H1 (cell line): ENCODE measurements at regions not wholly inside any gene's neighbourhood (a gene's known extent, or its start where the extent isn't known, plus 50 kb on each side); places are given as distances from the start of the nearest gene placed in this dataset.

Experiments
- CTCF ChIA-PET: fragments of 300-600 bp; sonication (Branson Sonifier 250); formaldehyde crosslinking; loops from one replicate; lab custom pipeline; 2021; ENCODE audit not compliant: partially characterized antibody; lab: Charles Lee
- POLR2A ChIA-PET: fragments of 300-600 bp; sonication (Branson Sonifier 250); formaldehyde crosslinking; loops from one replicate; lab custom pipeline; 2021; ENCODE audit warnings: inconsistent platforms; ENCODE audit not compliant: partially characterized antibody; lab: Charles Lee
- DNase-seq, 2 experiments: peaks; one replicate each; pipeline versions ENCODE4 v3.0.0 to v3.0.0-alpha.2; 2010 to 2022; ENCODE audit warnings: low spot score in 2 of 2, low read depth in 1 of 2, mixed read lengths in 1 of 2
- FAIRE-seq: peaks from 2 replicates; lab custom pipeline; 2011; peaks lifted over from hg19 to GRCh38; lab: Jason Lieb, UNC
- H2AFZ ChIP-seq: 2 replicates; pipeline ENCODE4 v1.8.1; 2012; ENCODE audit warnings: low read length, inconsistent platforms
- H2AK5ac ChIP-seq: 2 replicates; pipeline ENCODE4 v1.6.1; 2013; ENCODE audit warnings: low read depth, low read length
- H2BK120ac ChIP-seq: replicated peaks from 2 replicates; pipeline ENCODE3; 2013; ENCODE audit warnings: low read depth, low read length, inconsistent platforms
- H2BK12ac ChIP-seq: 2 replicates; pipeline ENCODE4 v1.6.1; 2013; ENCODE audit warnings: low read depth, low read length
- H2BK15ac ChIP-seq: 2 replicates; pipeline ENCODE4 v1.6.1; 2013; ENCODE audit warnings: low read length
- H2BK20ac ChIP-seq: 2 replicates; pipeline ENCODE4 v1.6.1; 2013; ENCODE audit warnings: low read length
- H2BK5ac ChIP-seq: 2 replicates; pipeline ENCODE4 v1.6.1; 2013; ENCODE audit warnings: low read depth, low read length
- H3K14ac ChIP-seq: 2 replicates; pipeline ENCODE4 v1.6.1; 2013; ENCODE audit warnings: inconsistent platforms; ENCODE audit not compliant: insufficient read length
- H3K18ac ChIP-seq: 2 replicates; pipeline ENCODE4 v1.6.1; 2013; ENCODE audit warnings: low read length; ENCODE audit errors: extremely low read depth
- H3K23ac ChIP-seq: 2 replicates; pipeline ENCODE4 v1.6.1; 2013; ENCODE audit warnings: inconsistent platforms; ENCODE audit not compliant: insufficient read length
- H3K23me2 ChIP-seq: 2 replicates; pipeline ENCODE4 v1.6.1; 2013; ENCODE audit warnings: low read depth, low read length
- H3K27ac ChIP-seq: 2 replicates; pipeline ENCODE4 v1.6.1; 2011; ENCODE audit warnings: low read depth, low read length, inconsistent platforms
- H3K27me3 ChIP-seq, 4 experiments: replicated peaks in 1 of 4; 1 replicate in 1 of 4; 2 replicates in 3 of 4; pipeline versions ENCODE4 v1.6.1 to v1.8.1; 2011 to 2013; ENCODE audit warnings: low read length in 3 of 4, mild to moderate bottlenecking in 3 of 4, inconsistent platforms in 2 of 4, mixed read lengths in 2 of 4, moderate library complexity in 1 of 4; ENCODE audit not compliant: control insufficient read depth in 3 of 4, insufficient read depth in 3 of 4; ENCODE audit errors: extremely low read depth in 1 of 4
- H3K36me3 ChIP-seq, 4 experiments: 2 replicates each; pipeline versions ENCODE4 v1.6.1 to v1.8.1; 2011 to 2013; ENCODE audit warnings: mild to moderate bottlenecking in 4 of 4, low read length in 3 of 4, moderate library complexity in 2 of 4, control low read depth in 1 of 4, inconsistent platforms in 1 of 4; ENCODE audit not compliant: insufficient read depth in 4 of 4, control insufficient read depth in 2 of 4
- H3K4ac ChIP-seq: replicated peaks from 2 replicates; pipeline ENCODE3; 2013; ENCODE audit warnings: low read length, low read depth, mixed read lengths, inconsistent platforms; ENCODE audit not compliant: insufficient read length
- H3K4me1 ChIP-seq, 4 experiments: replicated peaks in 1 of 4; 1 replicate in 1 of 4; 2 replicates in 3 of 4; pipeline versions ENCODE4 v1.6.1 to v1.8.1; 2011 to 2013; ENCODE audit warnings: low read length in 3 of 4, inconsistent platforms in 2 of 4, mixed read lengths in 1 of 4; ENCODE audit not compliant: insufficient read depth in 4 of 4, control insufficient read depth in 3 of 4
- H3K4me2 ChIP-seq, 2 experiments: 2 replicates each; pipeline versions ENCODE4 v1.6.1 to v1.8.1; 2011 to 2013; ENCODE audit warnings: low read depth in 2 of 2, low read length in 2 of 2, control low read depth in 1 of 2, inconsistent platforms in 1 of 2, mild to moderate bottlenecking in 1 of 2; ENCODE audit not compliant: insufficient read depth in 1 of 2
- H3K4me3 ChIP-seq, 4 experiments: fragments of 200-600, 300-600 bp in 1 of 4; sonication (generic), shearing (Covaris generic), sonication (Bioruptor Twin) in 1 of 4; 2 replicates each; pipeline versions ENCODE4 v1.5.1 to v1.8.1; 2011 to 2016; ENCODE audit warnings: low read length in 4 of 4, low read depth in 3 of 4, control low read depth in 2 of 4, inconsistent platforms in 2 of 4, mild to moderate bottlenecking in 2 of 4, mixed read lengths in 1 of 4, moderate library complexity in 1 of 4; ENCODE audit not compliant: insufficient read depth in 2 of 4; ENCODE audit errors: extremely low read depth in 1 of 4
- H3K56ac ChIP-seq: replicated peaks from 2 replicates; pipeline ENCODE3; 2013; ENCODE audit warnings: low read depth, mild to moderate bottlenecking, mixed read lengths, low read length, inconsistent platforms; ENCODE audit not compliant: insufficient read length
- H3K79me1 ChIP-seq: 2 replicates; pipeline ENCODE4 v1.6.1; 2013; ENCODE audit warnings: low read depth, low read length, control low read depth
- H3K79me2 ChIP-seq, 2 experiments: 2 replicates each; pipeline versions ENCODE4 v1.6.1 to v1.8.1; 2012 to 2013; ENCODE audit warnings: low read length in 2 of 2, mild to moderate bottlenecking in 2 of 2, inconsistent platforms in 1 of 2; ENCODE audit not compliant: insufficient read depth in 2 of 2, control insufficient read depth in 1 of 2
- H3K9ac ChIP-seq, 4 experiments: replicated peaks in 1 of 4; 1 replicate in 1 of 4; 2 replicates in 3 of 4; pipeline versions ENCODE4 v1.6.1 to v1.8.1; 2011 to 2013; ENCODE audit warnings: low read depth in 3 of 4, low read length in 3 of 4, control low read depth in 2 of 4, mild to moderate bottlenecking in 2 of 4, moderate library complexity in 2 of 4, inconsistent platforms in 1 of 4; ENCODE audit errors: extremely low read depth in 1 of 4
- H3K9me3 ChIP-seq, 2 experiments: 2 replicates each; pipeline versions ENCODE4 v1.6.1 to v1.8.1; 2012 to 2013; ENCODE audit warnings: mild to moderate bottlenecking in 2 of 2, moderate library complexity in 2 of 2, control low read depth in 1 of 2, inconsistent platforms in 1 of 2, low read depth in 1 of 2, low read length in 1 of 2, mixed read lengths in 1 of 2; ENCODE audit not compliant: insufficient read depth in 2 of 2
- H4K20me1 ChIP-seq, 2 experiments: replicated peaks in 1 of 2; 2 replicates each; pipeline versions ENCODE3 to v1.8.1; 2011 to 2013; ENCODE audit warnings: inconsistent platforms in 2 of 2, low read length in 2 of 2, mild to moderate bottlenecking in 1 of 2; ENCODE audit not compliant: insufficient read depth in 2 of 2, control insufficient read depth in 1 of 2
- H4K5ac ChIP-seq: 2 replicates; pipeline ENCODE4 v1.6.1; 2013; ENCODE audit warnings: low read length, low read depth, mixed read lengths, inconsistent platforms; ENCODE audit not compliant: insufficient read length
- H4K8ac ChIP-seq: 2 replicates; pipeline ENCODE4 v1.8.0; 2013; ENCODE audit warnings: mild to moderate bottlenecking, moderate library complexity, low read length, inconsistent platforms; ENCODE audit not compliant: insufficient read depth; ENCODE audit errors: extremely low read depth
- H4K91ac ChIP-seq: replicated peaks from 2 replicates; pipeline ENCODE3; 2013; ENCODE audit warnings: low read length, mixed read lengths, inconsistent platforms; ENCODE audit not compliant: insufficient read length
- KDM4A ChIP-seq: IDR thresholded peaks from one replicate; pipeline ENCODE4 v1.7.1; 2012; ENCODE audit warnings: low read depth, mild to moderate bottlenecking, moderate library complexity, low read length, inconsistent platforms; ENCODE audit not compliant: severe bottlenecking
- MAX ChIP-seq: IDR thresholded peaks from 2 replicates; pipeline ENCODE4 v1.6.1; 2012; ENCODE audit warnings: inconsistent platforms
- NANOG ChIP-seq: IDR thresholded peaks from 2 replicates; pipeline ENCODE4 v1.6.1; 2011; ENCODE audit warnings: low read length, low read depth, mild to moderate bottlenecking, inconsistent platforms; ENCODE audit not compliant: insufficient read depth, poor library complexity, severe bottlenecking
- POLR2AphosphoS5 ChIP-seq: IDR thresholded peaks from 2 replicates; pipeline ENCODE4 v1.6.1; 2011; ENCODE audit warnings: low read depth, low read length
- SIN3A ChIP-seq, 2 experiments: IDR thresholded peaks in 1 of 2; conservative IDR thresholded peaks in 1 of 2; 2 replicates each; pipeline ENCODE4 v1.6.1; 2011 to 2012; ENCODE audit warnings: low read length in 2 of 2, improper control_type of control experiment in 1 of 2, low read depth in 1 of 2, mild to moderate bottlenecking in 1 of 2
- TCF12 ChIP-seq: IDR thresholded peaks from 2 replicates; pipeline ENCODE4 v1.6.1; 2011; ENCODE audit warnings: low read depth, mild to moderate bottlenecking, low read length
- USF2 ChIP-seq: IDR thresholded peaks from 2 replicates; pipeline ENCODE4 v1.6.1; 2011; ENCODE audit warnings: low read length, improper control_type of control experiment
- WGBS, 2 experiments: shearing (Covaris generic) in 1 of 2; methylation state at CpG; one replicate each; pipeline versions ENCODE4 v1.1.6 to v1.1.7; 2013 to 2015; ENCODE audit warnings: low lambda C conversion rate in 2 of 2, mixed read lengths in 2 of 2, inconsistent platforms in 1 of 2, low coverage in 1 of 2, missing lambda C conversion rate in 1 of 2; ENCODE audit not compliant: insufficient replicate concordance in 2 of 2, insufficient coverage in 1 of 2, insufficient read length in 1 of 2; ENCODE audit errors: extremely low coverage in 1 of 2, missing lambda C conversion rate in 1 of 2; 5-methylcytosine and 5-hydroxymethylcytosine counted together

GRCh38 chr12:67042697-67043131 is 226.4 kb upstream of the CAND1 start:
- H3K4me3 ChIP-seq: no peak overlapping the region
- H4K5ac ChIP-seq: no peak overlapping the region
- DNase-seq: no peak
- H2BK120ac ChIP-seq: no peak overlapping the region
- no peak overlapping the region for H3K9ac ChIP-seq
- no peak overlapping the region for H4K91ac ChIP-seq
- peak; percentile 75 for FAIRE-seq
- H2BK15ac ChIP-seq: no peak overlapping the region
- H3K4me1 ChIP-seq: peaks cover 0 to 15% (median 6%) of the 10 kb centered on the region in 4 experiments; a peak in 6 of 7 replicates
- POLR2A ChIA-PET: interaction anchor here (0.8 kb wide), 1 partner anchor 17 kb away, joined by 4 read pairs; no protein-coding TSS in a partner anchor
- H3K18ac ChIP-seq: no peak overlapping the region
- no peaks in the 10 kb centered on the region for H3K27me3 ChIP-seq
- H3K36me3 ChIP-seq: no peaks in the 10 kb centered on the region
- peaks cover 0 to 2% of the 10 kb centered on the region in 2 experiments; a peak in 1 of 4 replicates for H3K79me2 ChIP-seq
- H3K4ac ChIP-seq: no peak overlapping the region
- 69% methylated on average over 2 of the region's 2 CpGs; no CpG with 5 or more reads in 1 of the 2 experiments for WGBS, 2 experiments
- H3K23ac ChIP-seq: no peak overlapping the region
- H3K56ac ChIP-seq: no peak overlapping the region
- CTCF ChIA-PET: interaction anchor here (0.6 to 4.3 kb wide), 5 partner anchors 10 to 773 kb away, joined by 3 to 16 read pairs (median 3); no protein-coding TSS in a partner anchor
- no peak overlapping the region for H2BK5ac ChIP-seq
- no peak overlapping the region for H2BK20ac ChIP-seq
- H2BK12ac ChIP-seq: peak overlapping the region; percentile 75; the same call in 1 of the 2 replicates
- peak; percentile 34; the same call in 1 of the 2 replicates for TF ChIP-seq MAX
- no peak for TF ChIP-seq NANOG
- TF ChIP-seq POLR2AphosphoS5: no peak
- no peak for TF ChIP-seq SIN3A (conservative IDR thresholded peaks at IDR 0.05 in 1 of 2, IDR thresholded peaks at IDR 0.05 in 1 of 2; ENCODE audit: low read depth in 1 of 2, low read length in 2 of 2)
- TF ChIP-seq USF2: no peak
- 0 out of 2 replicates have a peak, but pooled peaks have one; percentile 65 for TF ChIP-seq TCF12
- no peak for TF ChIP-seq KDM4A
- H3K14ac ChIP-seq: no peak overlapping the region
- H4K20me1 ChIP-seq: peaks cover 3 to 5% of the 10 kb centered on the region in 2 experiments
- no peak overlapping the region for H3K4me2 ChIP-seq
- H3K27ac ChIP-seq: no peak overlapping the region
- H3K79me1 ChIP-seq: no peaks in the 10 kb centered on the region
- H2AK5ac ChIP-seq: no peak overlapping the region
- H2AFZ ChIP-seq: no peak overlapping the region
- H3K23me2 ChIP-seq: no peaks in the 10 kb centered on the region
- no peak overlapping the region for H4K8ac ChIP-seq
- H3K9me3 ChIP-seq: no peaks in the 10 kb centered on the region
